Activated naive CD8-positive, alpha-beta T cell treated with anti-CD3 and anti-CD28 coated beads, Interleukin-2, amount 50 U/mL, for 24 hours (primary cell): ENCODE measurements at regions not wholly inside any gene's neighbourhood (a gene's known extent, or its start where the extent isn't known, plus 50 kb on each side); places are given as distances from the start of the nearest gene placed in this dataset.

Source experiments
- ATAC-seq: fragments of 150-1000 bp; cut with Tn5 transposase; one replicate; pipeline ENCODE4 v1.10.0; 2021
- DNase-seq: peaks from one replicate; pipeline ENCODE4 v3.0.0; 2021
- H3K27ac Mint-ChIP-seq: one replicate; pipeline ENCODE4 v1.8.0; 2021; ENCODE audit warnings: mild to moderate bottlenecking, mixed read lengths
- H3K27me3 Mint-ChIP-seq: one replicate; pipeline ENCODE4 v1.8.0; 2021; ENCODE audit warnings: mixed read lengths
- H3K36me3 Mint-ChIP-seq: one replicate; pipeline ENCODE4 v1.8.0; 2021; ENCODE audit warnings: low read depth, mixed read lengths
- H3K4me1 Mint-ChIP-seq: one replicate; pipeline ENCODE4 v1.8.0; 2021; ENCODE audit warnings: mixed read lengths
- H3K4me3 Mint-ChIP-seq: one replicate; pipeline ENCODE4 v1.8.0; 2021; ENCODE audit warnings: mild to moderate bottlenecking, moderate library complexity, mixed read lengths
- H3K9me3 Mint-ChIP-seq: one replicate; pipeline ENCODE4 v1.8.0; 2021; ENCODE audit warnings: mixed read lengths

DNA sequence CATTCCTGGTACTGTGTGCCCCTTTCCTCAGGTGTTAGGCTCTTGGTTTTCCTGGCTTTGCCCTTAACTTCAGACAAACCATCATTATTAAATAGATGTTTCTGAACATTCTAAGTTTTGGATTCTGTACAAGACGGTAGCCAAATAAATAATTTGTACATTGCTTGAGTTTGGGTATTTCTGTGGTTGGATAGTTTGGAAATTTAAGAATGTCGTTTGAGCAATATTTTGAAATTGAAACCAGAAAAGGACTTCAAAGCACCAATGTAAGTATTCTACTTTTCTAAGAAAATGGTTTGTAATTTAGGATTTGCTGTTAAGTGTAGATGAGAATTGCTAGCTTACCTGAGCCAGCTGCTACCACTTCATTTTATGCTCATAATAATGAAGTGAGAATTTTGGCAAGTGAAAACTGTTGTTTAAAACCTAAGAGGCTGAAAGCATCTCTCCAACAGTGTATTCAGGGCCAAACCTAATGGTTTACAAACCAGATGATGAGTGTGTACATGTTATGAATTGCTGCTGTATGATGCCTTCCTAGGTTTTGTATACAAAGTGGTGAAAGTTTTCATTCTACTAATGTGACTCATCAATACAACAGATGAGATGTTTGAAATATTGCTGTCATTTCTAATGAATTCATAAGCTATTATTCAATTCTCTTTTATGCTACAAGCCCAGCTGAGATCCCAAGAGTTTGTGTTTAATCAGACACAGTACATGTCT is 181.5 kb upstream of the PRKD1 start:
- no peak overlapping the region for H3K27ac Mint-ChIP-seq
- no peaks in the 10 kb centered on the region for H3K27me3 Mint-ChIP-seq
- no peak overlapping the region for H3K4me3 Mint-ChIP-seq
- H3K36me3 Mint-ChIP-seq = no peaks in the 10 kb centered on the region
- no peak for ATAC-seq
- no peak for DNase-seq
- no peaks in the 10 kb centered on the region for H3K4me1 Mint-ChIP-seq
- peaks cover 11% of the 10 kb centered on the region for H3K9me3 Mint-ChIP-seq

DNA sequence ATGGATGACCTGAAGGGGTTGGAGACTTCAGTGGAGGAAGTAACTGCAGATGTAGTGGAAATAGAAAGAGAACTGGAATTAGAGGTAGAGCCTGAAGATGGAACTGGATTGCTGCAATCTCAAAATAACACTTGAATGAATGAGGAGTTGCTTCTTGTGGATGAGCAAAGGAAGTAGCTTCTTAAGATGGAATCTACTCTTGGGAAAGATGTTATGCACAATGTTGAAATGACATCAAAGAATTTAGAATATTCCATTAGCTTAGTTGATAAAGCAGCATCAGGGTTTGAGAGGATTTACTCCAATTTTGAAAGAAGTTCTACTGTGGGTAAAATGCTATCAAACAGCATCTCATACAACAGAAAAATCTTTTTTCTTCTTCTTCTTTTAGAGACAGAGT is 186.4 kb upstream of the PRKD1 start:
- no peak overlapping the region for H3K27ac Mint-ChIP-seq
- H3K36me3 Mint-ChIP-seq = no peaks in the 10 kb centered on the region
- H3K9me3 Mint-ChIP-seq = no peaks in the 10 kb centered on the region
- no peaks in the 10 kb centered on the region for H3K4me1 Mint-ChIP-seq
- DNase-seq = no peak
- no peak for ATAC-seq
- no peak overlapping the region for H3K4me3 Mint-ChIP-seq
- no peaks in the 10 kb centered on the region for H3K27me3 Mint-ChIP-seq

- DNase-seq (no peak), ATAC-seq (no peak)
- H3K4me1 Mint-ChIP-seq = no peaks in the 10 kb centered on the region
- no peak overlapping the region for H3K4me3 Mint-ChIP-seq
- no peak overlapping the region for H3K27ac Mint-ChIP-seq
- H3K9me3 Mint-ChIP-seq = no peaks in the 10 kb centered on the region
- no peaks in the 10 kb centered on the region for H3K36me3 Mint-ChIP-seq
- no peaks in the 10 kb centered on the region for H3K27me3 Mint-ChIP-seq
Measured at GRCh38 chr14:30115756-30116155, 188.1 kb upstream of the PRKD1 start.

DNA sequence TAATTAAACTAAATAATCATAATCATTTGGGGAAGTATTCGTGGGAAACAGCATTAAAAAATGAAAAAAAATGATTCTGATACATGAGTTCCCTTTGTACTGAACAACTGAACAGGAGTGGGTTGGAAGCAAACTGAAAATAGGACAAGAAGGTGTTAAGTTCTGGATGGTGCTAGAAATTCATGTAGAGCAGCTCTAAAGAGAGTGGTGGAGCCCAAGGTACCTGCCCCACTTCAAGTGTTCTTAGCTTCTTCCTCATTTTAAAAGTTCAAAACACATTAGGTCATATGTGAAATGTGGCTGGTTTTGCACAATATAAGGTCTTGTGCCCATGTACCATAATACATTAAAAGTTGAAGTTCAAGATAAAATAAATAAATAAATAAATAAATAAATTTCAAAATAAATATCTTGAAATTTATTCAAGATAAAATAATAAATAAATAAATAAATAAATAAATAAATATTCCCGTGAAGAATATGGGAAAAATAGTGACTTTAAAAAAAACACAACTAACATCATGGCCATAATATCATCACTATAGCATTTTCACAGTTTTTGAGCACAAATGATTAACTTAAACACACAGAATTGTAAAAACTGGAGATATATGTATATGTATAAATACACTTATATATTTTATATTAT is 191.5 kb upstream of the PRKD1 start:
- Mint-ChIP-seq H3K4me3 (no peak overlapping the region), H3K27ac (no peak overlapping the region), H3K4me1 (no peaks in the 10 kb centered on the region), H3K9me3 (no peaks in the 10 kb centered on the region), H3K27me3 (no peaks in the 10 kb centered on the region), H3K36me3 (no peaks in the 10 kb centered on the region)
- no peak for ATAC-seq
- DNase-seq = no peak

DNA sequence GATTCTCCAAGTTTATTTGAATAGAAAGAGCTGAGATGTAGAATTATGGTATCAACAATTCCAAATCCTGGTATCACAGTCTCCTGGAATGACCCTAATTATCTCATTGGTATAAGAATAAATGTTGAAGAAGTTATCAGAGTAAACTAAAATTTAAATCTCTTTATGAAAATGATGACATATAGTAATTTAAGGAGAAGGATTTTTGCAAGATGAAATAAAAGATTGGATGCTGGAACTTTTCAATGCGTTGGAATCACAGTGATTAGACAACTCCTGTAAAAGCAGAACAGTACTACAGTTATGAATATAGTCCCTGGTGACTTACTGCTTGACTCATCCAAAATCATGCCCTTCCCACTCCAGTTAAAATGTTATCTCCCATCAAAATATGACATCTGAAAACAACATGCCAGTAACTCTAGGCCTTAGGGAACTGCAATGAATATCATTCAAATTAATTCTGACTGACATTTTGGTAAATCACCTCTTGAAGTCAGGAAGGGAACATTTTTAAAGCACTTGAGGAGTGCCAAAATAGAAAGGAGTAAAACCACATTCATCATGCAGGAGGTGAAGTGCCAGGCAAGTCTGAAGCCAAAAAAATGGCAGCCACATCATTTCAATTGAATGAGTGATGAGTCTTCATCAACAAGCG is 197.8 kb upstream of the PRKD1 start:
- no peaks in the 10 kb centered on the region for H3K4me1 Mint-ChIP-seq

GRCh38 chr14:30129807-30130206 is 202.2 kb upstream of the PRKD1 start:
- no peak overlapping the region for H3K4me3 Mint-ChIP-seq
- no peaks in the 10 kb centered on the region for H3K27me3 Mint-ChIP-seq
- DNase-seq (no peak), ATAC-seq (no peak)
- no peaks in the 10 kb centered on the region for H3K4me1 Mint-ChIP-seq
- no peaks in the 10 kb centered on the region for H3K36me3 Mint-ChIP-seq
- no peak overlapping the region for H3K27ac Mint-ChIP-seq
- H3K9me3 Mint-ChIP-seq = no peaks in the 10 kb centered on the region

More for the DNA sequence above, 197.8 kb upstream of the PRKD1 start:
- DNase-seq (no peak), ATAC-seq (no peak)
- Mint-ChIP-seq H3K36me3 (no peaks in the 10 kb centered on the region), H3K4me3 (no peak overlapping the region), H3K27ac (no peak overlapping the region), H3K9me3 (no peaks in the 10 kb centered on the region), H3K27me3 (no peaks in the 10 kb centered on the region)

GRCh38 chr14:30131581-30132097 is 204.0 kb upstream of the PRKD1 start:
- Mint-ChIP-seq H3K4me1 (no peaks in the 10 kb centered on the region), H3K27me3 (no peaks in the 10 kb centered on the region), H3K36me3 (no peaks in the 10 kb centered on the region), H3K4me3 (no peak overlapping the region), H3K27ac (no peak overlapping the region), H3K9me3 (no peaks in the 10 kb centered on the region)
- ATAC-seq (no peak), DNase-seq (no peak)

- no peaks in the 10 kb centered on the region for H3K4me1 Mint-ChIP-seq
- no peak for DNase-seq
- no peaks in the 10 kb centered on the region for H3K9me3 Mint-ChIP-seq
- ATAC-seq = no peak
- no peak overlapping the region for H3K4me3 Mint-ChIP-seq
- H3K36me3 Mint-ChIP-seq = no peaks in the 10 kb centered on the region
- H3K27ac Mint-ChIP-seq = no peak overlapping the region
- no peaks in the 10 kb centered on the region for H3K27me3 Mint-ChIP-seq
Measured at GRCh38 chr14:30132196-30132595, 204.5 kb upstream of the PRKD1 start.

- Mint-ChIP-seq H3K27ac (no peak overlapping the region), H3K9me3 (no peaks in the 10 kb centered on the region), H3K36me3 (no peaks in the 10 kb centered on the region), H3K4me1 (no peaks in the 10 kb centered on the region), H3K27me3 (no peaks in the 10 kb centered on the region), H3K4me3 (no peak overlapping the region)
- DNase-seq (no peak), ATAC-seq (no peak)
Measured at GRCh38 chr14:30134936-30135335, 207.3 kb upstream of the PRKD1 start.

DNA sequence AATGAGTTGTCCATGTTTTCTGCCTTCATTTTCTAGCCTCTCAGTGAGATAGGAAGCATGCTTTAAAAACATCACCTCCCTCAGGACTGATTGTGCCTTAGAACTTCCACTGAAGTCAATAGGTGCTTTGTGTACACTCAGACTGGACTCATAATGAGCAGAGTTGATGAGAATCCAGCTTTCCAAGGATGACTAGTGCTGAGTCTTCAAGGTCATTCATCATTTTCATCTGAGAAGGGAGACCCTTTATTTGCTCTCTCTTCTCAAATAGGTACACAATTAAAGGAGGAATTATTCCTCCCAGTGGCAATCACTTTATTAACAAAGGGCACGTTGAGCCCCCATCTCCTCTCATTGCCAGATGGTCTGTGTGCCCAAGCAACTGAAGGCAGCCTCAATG is 210.9 kb upstream of the PRKD1 start:
- no peaks in the 10 kb centered on the region for H3K4me1 Mint-ChIP-seq
- no peaks in the 10 kb centered on the region for H3K36me3 Mint-ChIP-seq
- ATAC-seq (no peak), DNase-seq (no peak)
- H3K4me3 Mint-ChIP-seq = no peak overlapping the region
- H3K27ac Mint-ChIP-seq = no peak overlapping the region
- H3K9me3 Mint-ChIP-seq = peaks cover 7% of the 10 kb centered on the region
- H3K27me3 Mint-ChIP-seq = no peaks in the 10 kb centered on the region

- Mint-ChIP-seq H3K27ac (no peak overlapping the region), H3K4me1 (no peaks in the 10 kb centered on the region), H3K36me3 (no peaks in the 10 kb centered on the region), H3K9me3 (peaks cover 22% of the 10 kb centered on the region), H3K4me3 (no peak overlapping the region), H3K27me3 (no peaks in the 10 kb centered on the region)
- ATAC-seq (no peak), DNase-seq (no peak)
Measured at GRCh38 chr14:30142216-30142615, 214.6 kb upstream of the PRKD1 start.

GRCh38 chr14:30143627-30144026 is 216.0 kb upstream of the PRKD1 start:
- H3K36me3 Mint-ChIP-seq = no peaks in the 10 kb centered on the region
- no peaks in the 10 kb centered on the region for H3K27me3 Mint-ChIP-seq
- H3K9me3 Mint-ChIP-seq = peaks cover 28% of the 10 kb centered on the region
- H3K4me3 Mint-ChIP-seq = no peak overlapping the region
- H3K27ac Mint-ChIP-seq = no peak overlapping the region
- DNase-seq (no peak), ATAC-seq (no peak)
- no peaks in the 10 kb centered on the region for H3K4me1 Mint-ChIP-seq

DNA sequence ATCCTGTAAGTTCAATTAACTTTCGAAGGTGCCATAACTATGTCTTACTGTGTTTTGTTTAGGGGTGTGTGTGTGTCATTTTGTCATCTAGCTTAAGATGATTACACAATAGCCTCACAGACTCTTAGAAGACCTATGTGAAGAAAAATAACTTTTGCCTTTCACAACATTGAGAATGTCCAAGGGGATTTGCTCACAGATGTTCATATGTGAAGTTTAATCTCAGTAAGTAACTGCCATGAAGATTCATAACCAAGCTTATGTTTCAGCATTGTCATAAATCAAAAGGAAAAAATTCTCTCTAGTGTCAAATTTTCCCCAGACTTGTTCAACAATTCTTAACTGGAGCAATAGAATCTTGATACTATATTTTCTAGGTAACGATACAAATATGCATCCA is 226.1 kb upstream of the PRKD1 start:
- Mint-ChIP-seq H3K36me3 (no peaks in the 10 kb centered on the region), H3K4me3 (no peak overlapping the region), H3K27me3 (no peaks in the 10 kb centered on the region), H3K27ac (no peak overlapping the region), H3K9me3 (peaks cover 3% of the 10 kb centered on the region), H3K4me1 (no peaks in the 10 kb centered on the region)
- ATAC-seq (no peak), DNase-seq (no peak)

GRCh38 chr14:30156571-30156970 is 228.9 kb upstream of the PRKD1 start:
- ATAC-seq = no peak
- Mint-ChIP-seq H3K36me3 (no peaks in the 10 kb centered on the region), H3K27me3 (no peaks in the 10 kb centered on the region), H3K4me1 (no peaks in the 10 kb centered on the region), H3K4me3 (no peak overlapping the region), H3K9me3 (no peaks in the 10 kb centered on the region), H3K27ac (no peak overlapping the region)
- DNase-seq = no peak

GRCh38 chr14:30158299-30158698 is 230.7 kb upstream of the PRKD1 start:
- no peaks in the 10 kb centered on the region for H3K9me3 Mint-ChIP-seq
- no peaks in the 10 kb centered on the region for H3K36me3 Mint-ChIP-seq
- ATAC-seq = no peak
- DNase-seq = no peak
- H3K4me1 Mint-ChIP-seq = no peaks in the 10 kb centered on the region
- no peak overlapping the region for H3K27ac Mint-ChIP-seq
- H3K27me3 Mint-ChIP-seq = no peaks in the 10 kb centered on the region
- no peak overlapping the region for H3K4me3 Mint-ChIP-seq
